NCI-H128 (cell line): ENCODE measurements at regions not wholly inside any gene's neighbourhood (a gene's known extent, or its start where the extent isn't known, plus 50 kb on each side); places are given as distances from the start of the nearest gene placed in this dataset.
"Not testable (repeated sequence)": the region's sequence is repeated elsewhere in the genome, so short reads cannot be mapped to it uniquely, and the experiment has no call there.

Source experiments
- DNase-seq: peaks from one replicate; lab custom pipeline; 2025; ENCODE audit not compliant: unreplicated experiment; lab: John Stamatoyannopoulos, UW

GRCh38 chr13:94824601-94825000 lies 112.3 kb upstream of the SOX21 start:
- DNase-seq, result no peak

- DNase-seq, result no peak
These were observed 110.0 kb upstream of the SOX21 start for GRCh38 chr13:94822356-94822755.

- DNase-seq, result no peak
These were observed 103.9 kb upstream of the SOX21 start for GRCh38 chr13:94816256-94816655.

GRCh38 chr13:94813920-94814475 lies 101.7 kb upstream of the SOX21 start:
- DNase-seq, result no peak

GRCh38 chr13:94811753-94812152 lies 99.4 kb upstream of the SOX21 start:
- no peak for DNase-seq

GRCh38 chr13:94800423-94800822 lies 88.1 kb upstream of the SOX21 start:
- no peak for DNase-seq

GRCh38 chr13:94799299-94799698 lies 87.0 kb upstream of the SOX21 start:
- no peak for DNase-seq

- DNase-seq, result no peak
These were observed 86.4 kb upstream of the SOX21 start for GRCh38 chr13:94798738-94799137.

- DNase-seq, result no peak
These were observed 82.9 kb upstream of the SOX21 start for GRCh38 chr13:94795292-94795691.

GRCh38 chr13:94786246-94786645 lies 73.9 kb upstream of the SOX21 start:
- not testable (repeated sequence) for DNase-seq

GRCh38 chr13:94784066-94784465 lies 71.7 kb upstream of the SOX21 start:
- no peak for DNase-seq

- no peak for DNase-seq
These were observed 71.1 kb upstream of the SOX21 start for GRCh38 chr13:94783489-94783888.

- no peak for DNase-seq
These were observed 68.1 kb upstream of the SOX21 start for GRCh38 chr13:94780421-94780820.

GRCh38 chr13:94778986-94779385 lies 66.6 kb upstream of the SOX21 start:
- no peak for DNase-seq

- no peak for DNase-seq
These were observed 66.2 kb upstream of the SOX21 start for GRCh38 chr13:94778585-94778984.

- DNase-seq, result no peak
These were observed 64.6 kb upstream of the SOX21 start for GRCh38 chr13:94776956-94777355.

- no peak for DNase-seq
These were observed 64.0 kb upstream of the SOX21 start for GRCh38 chr13:94776300-94776699.

GRCh38 chr13:94765814-94766213 lies 53.5 kb upstream of the SOX21 start:
- no peak for DNase-seq

GRCh38 chr13:94764576-94765321 lies 52.4 kb upstream of the SOX21 start:
- no peak for DNase-seq
